Fibroblast of skin of left quadriceps (primary cell): ENCODE measurements at regions not wholly inside any gene's neighbourhood (a gene's known extent, or its start where the extent isn't known, plus 50 kb on each side); places are given as distances from the start of the nearest gene placed in this dataset.
A peak's percentile ranks its signal among the peaks of the same experiment; 100 is the strongest.

ENCODE experiments used
- DNase-seq, 2 experiments: peaks; one replicate each; pipeline ENCODE4 v3.0.0-alpha.2; 2013; ENCODE audit warnings: low read depth in 2 of 2

DNA sequence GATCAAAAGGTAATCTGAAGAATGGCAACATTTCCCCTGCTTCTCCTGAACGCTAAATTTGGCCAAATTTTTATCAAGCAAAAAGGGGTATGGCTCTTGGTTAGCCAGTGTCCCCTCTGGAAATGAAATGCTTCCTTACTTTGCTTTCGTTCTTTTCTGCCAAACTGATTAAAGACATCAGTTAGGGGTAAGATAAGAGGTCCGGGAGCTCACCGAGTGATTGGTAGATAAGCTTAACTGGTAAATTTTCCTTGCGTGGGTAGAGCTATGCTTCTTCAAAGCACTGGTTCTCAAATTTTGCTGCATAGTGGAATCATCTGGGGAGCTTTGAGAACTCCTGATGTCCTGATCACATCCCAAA lies 62.7 kb upstream of the MAPRE2 start:
- no peak for DNase-seq

GRCh38 chr18:34978953-34979608 lies 62.1 kb upstream of the MAPRE2 start:
- peak; percentile 80 for DNase-seq

DNA sequence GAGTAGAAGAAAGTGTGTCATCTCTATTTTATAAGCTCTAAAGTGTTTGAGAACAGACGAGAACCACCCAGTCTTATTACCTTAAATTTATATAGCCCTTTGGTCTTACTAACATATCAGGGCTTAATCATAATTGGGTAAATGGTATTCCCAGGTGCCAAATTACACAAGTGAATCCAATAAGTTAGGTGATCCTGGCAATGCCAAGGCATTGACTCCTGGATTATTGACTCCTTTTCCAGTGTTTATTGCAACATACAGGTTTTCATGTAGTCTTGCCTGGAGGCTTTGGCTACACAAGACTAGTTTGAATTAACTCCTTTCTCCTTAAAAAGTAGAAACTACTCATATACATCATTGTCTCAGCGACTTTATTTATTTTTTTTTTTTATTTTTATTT lies 59.7 kb upstream of the MAPRE2 start:
- no peak for DNase-seq

- no peak for DNase-seq
Observed at GRCh38 chr18:34985963-34986362, 55.2 kb upstream of the MAPRE2 start.

DNA sequence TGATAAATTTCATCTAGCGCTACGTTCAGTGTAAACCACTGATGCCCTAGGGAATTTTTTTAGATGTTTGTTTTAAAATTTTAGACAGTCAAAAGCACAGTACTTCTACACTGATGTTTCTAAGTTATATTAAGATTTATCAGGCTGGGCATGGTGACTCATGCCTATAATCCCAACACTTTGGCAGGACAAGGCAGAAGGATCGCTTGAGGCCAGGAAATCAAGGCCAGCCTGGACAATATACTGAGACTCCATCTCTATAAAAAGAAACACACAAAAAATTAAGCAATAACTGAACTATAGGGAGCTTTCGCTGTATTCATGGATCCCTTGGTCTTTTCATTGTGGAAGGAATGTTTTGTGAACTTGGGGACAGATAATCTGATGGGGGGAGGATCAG lies 50.6 kb upstream of the MAPRE2 start:
- no peak for DNase-seq

GRCh38 chr18:34991152-34991551 lies 50.1 kb upstream of the MAPRE2 start:
- no peak for DNase-seq
